ENCODE measurements at regions not wholly inside any gene's neighbourhood (a gene's known extent, or its start where the extent isn't known, plus 50 kb on each side); places are given as distances from the start of the nearest gene placed in this dataset.

DNA sequence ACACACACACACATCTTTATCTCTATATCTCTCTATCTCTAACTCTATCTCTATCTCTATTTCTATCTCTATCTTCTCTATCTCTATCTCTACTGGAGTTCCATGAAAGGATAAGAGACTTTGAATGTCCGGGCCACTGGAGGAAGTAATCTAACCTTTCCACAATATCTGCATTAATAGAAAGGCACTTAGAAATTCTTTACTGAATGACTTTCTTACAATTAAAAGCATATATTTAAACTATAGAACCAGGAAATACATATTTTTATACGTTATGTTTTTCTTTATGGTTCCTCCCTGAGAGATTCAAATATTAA lies 234.9 kb downstream of the TRIB2 start:
- no peaks in the 10 kb centered on the region for H3K4me1 Mint-ChIP-seq (ENCODE audit: low read depth)
- no peaks in the 10 kb centered on the region for H3K27me3 Mint-ChIP-seq
- no peaks in the 10 kb centered on the region for H3K9me3 Mint-ChIP-seq (ENCODE audit: low read depth)
- no peak for DNase-seq (ENCODE audit: low spot score, unreplicated experiment)
- H3K4me3 Mint-ChIP-seq (ENCODE audit: low read depth) = no peak overlapping the region
- H3K36me3 Mint-ChIP-seq (ENCODE audit: insufficient read depth) = no peaks in the 10 kb centered on the region
- no peak overlapping the region for H3K27ac Mint-ChIP-seq
- TF ChIP-seq, protein P1, sequence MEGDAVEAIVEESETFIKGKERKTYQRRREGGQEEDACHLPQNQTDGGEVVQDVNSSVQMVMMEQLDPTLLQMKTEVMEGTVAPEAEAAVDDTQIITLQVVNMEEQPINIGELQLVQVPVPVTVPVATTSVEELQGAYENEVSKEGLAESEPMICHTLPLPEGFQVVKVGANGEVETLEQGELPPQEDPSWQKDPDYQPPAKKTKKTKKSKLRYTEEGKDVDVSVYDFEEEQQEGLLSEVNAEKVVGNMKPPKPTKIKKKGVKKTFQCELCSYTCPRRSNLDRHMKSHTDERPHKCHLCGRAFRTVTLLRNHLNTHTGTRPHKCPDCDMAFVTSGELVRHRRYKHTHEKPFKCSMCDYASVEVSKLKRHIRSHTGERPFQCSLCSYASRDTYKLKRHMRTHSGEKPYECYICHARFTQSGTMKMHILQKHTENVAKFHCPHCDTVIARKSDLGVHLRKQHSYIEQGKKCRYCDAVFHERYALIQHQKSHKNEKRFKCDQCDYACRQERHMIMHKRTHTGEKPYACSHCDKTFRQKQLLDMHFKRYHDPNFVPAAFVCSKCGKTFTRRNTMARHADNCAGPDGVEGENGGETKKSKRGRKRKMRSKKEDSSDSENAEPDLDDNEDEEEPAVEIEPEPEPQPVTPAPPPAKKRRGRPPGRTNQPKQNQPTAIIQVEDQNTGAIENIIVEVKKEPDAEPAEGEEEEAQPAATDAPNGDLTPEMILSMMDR (IDR thresholded peaks at IDR 0.05; ENCODE audit: unreplicated experiment) = no peak

DNA sequence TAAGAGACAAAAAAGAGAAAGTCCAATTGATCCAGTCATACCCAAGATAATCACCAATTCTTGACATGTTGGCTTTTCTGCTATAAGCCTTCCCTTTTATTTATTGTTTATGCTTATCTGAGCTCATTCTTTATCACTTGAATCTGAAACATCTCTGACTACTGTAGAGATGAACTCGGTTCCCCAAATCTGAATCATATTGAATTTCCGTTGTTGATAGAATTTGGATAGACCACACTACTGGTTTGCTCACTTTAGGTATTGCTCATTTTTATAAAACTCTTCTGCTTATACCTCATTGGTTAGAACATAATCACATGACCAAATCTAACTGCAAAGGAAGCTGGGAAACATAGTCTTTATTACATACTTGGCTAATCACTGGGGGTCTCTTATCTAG lies 236.9 kb downstream of the TRIB2 start:
- H3K36me3 Mint-ChIP-seq (ENCODE audit: insufficient read depth) = no peaks in the 10 kb centered on the region
- no peak overlapping the region for H3K4me3 Mint-ChIP-seq (ENCODE audit: low read depth)
- H3K4me1 Mint-ChIP-seq (ENCODE audit: low read depth) = no peaks in the 10 kb centered on the region
- TF ChIP-seq, protein P1 (IDR thresholded peaks at IDR 0.05; ENCODE audit: unreplicated experiment) = no peak
- no peak overlapping the region for H3K27ac Mint-ChIP-seq
- H3K27me3 Mint-ChIP-seq = no peaks in the 10 kb centered on the region
- no peak for DNase-seq (ENCODE audit: low spot score, unreplicated experiment)
- no peaks in the 10 kb centered on the region for H3K9me3 Mint-ChIP-seq (ENCODE audit: low read depth)

DNA sequence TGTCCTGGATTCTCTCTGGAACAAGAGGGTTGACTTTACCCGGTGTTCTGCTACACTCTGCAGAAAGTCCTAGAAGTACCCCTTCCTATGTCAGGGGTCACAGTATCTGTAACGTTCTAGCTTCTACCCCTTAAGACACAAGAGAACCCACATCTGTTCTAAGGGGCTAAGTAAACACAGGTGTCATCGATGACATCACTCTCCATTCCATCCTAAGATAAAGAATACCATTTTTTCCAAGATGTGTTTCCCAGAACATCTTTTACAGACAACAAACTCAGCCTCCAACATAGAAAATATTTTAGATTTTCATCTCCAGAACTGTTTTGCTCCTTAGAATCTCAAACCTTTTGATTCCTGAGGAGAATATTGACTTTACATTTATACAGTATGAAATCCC lies 239.1 kb downstream of the TRIB2 start:
- TF ChIP-seq, protein P1 (IDR thresholded peaks at IDR 0.05; ENCODE audit: unreplicated experiment) = no peak
- no peak for DNase-seq (ENCODE audit: low spot score, unreplicated experiment)
- no peaks in the 10 kb centered on the region for H3K27me3 Mint-ChIP-seq
- H3K36me3 Mint-ChIP-seq (ENCODE audit: insufficient read depth) = no peaks in the 10 kb centered on the region
- no peaks in the 10 kb centered on the region for H3K4me1 Mint-ChIP-seq (ENCODE audit: low read depth)
- H3K9me3 Mint-ChIP-seq (ENCODE audit: low read depth) = peaks cover 5% of the 10 kb centered on the region
- no peak overlapping the region for H3K4me3 Mint-ChIP-seq (ENCODE audit: low read depth)
- H3K27ac Mint-ChIP-seq = no peak overlapping the region

DNA sequence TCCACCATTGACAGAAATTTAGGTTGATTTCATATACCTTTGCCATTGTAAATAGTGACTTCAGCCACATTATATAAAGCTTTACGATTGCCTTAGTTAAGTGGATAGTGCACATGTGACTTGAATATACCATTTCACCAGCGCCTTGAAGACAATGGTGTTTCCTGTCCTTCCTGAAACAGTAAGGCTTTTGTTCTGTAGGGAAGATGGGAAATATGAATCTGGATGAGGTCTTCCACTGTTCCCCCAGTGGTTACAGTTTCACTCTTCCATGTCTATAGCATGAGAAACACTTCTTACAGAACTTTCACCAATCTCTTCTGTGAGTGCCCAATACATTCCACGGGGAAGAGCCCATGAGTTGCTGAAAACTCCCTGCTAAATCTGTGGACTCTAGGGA lies 240.5 kb downstream of the TRIB2 start:
- TF ChIP-seq, protein P1 (IDR thresholded peaks at IDR 0.05; ENCODE audit: unreplicated experiment) = no peak

DNA sequence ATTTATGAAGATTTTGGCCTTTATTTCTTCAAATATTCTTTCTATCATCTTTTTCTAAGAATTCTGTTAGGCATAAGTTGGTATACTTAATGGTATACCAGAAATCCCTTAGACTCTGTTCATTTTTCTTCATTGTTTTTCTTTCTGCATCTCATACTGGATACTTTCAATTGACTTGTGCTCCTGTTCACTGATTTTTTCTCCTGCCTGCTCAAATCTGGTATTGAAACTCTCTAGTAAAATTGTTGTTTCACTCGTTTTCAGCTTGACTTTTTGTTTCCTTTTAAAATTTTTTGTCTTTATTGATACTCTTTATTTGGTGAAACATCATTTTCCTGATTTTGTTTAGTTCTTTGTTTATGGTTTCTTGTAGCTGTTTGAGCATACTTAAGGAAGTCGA lies 243.2 kb downstream of the TRIB2 start:
- Mint-ChIP-seq H3K4me1 (ENCODE audit: low read depth) (no peaks in the 10 kb centered on the region), H3K36me3 (ENCODE audit: insufficient read depth) (no peaks in the 10 kb centered on the region), H3K27me3 (no peaks in the 10 kb centered on the region), H3K27ac (no peak overlapping the region), H3K4me3 (ENCODE audit: low read depth) (no peak overlapping the region), H3K9me3 (ENCODE audit: low read depth) (peaks cover 5% of the 10 kb centered on the region)
- TF ChIP-seq, protein P1 (IDR thresholded peaks at IDR 0.05; ENCODE audit: unreplicated experiment) = no peak
- no peak for DNase-seq (ENCODE audit: low spot score, unreplicated experiment)

More for the DNA sequence above, 240.5 kb downstream of the TRIB2 start:
- Mint-ChIP-seq H3K4me1 (ENCODE audit: low read depth) (no peaks in the 10 kb centered on the region), H3K4me3 (ENCODE audit: low read depth) (no peak overlapping the region), H3K27ac (no peak overlapping the region), H3K9me3 (ENCODE audit: low read depth) (peaks cover 5% of the 10 kb centered on the region), H3K36me3 (ENCODE audit: insufficient read depth) (no peaks in the 10 kb centered on the region), H3K27me3 (no peaks in the 10 kb centered on the region)
- DNase-seq (ENCODE audit: low spot score, unreplicated experiment) = no peak
